Trophoblast cell (in vitro differentiated cells and primary cell): ENCODE measurements at regions not wholly inside any gene's neighbourhood (a gene's known extent, or its start where the extent isn't known, plus 50 kb on each side); places are given as distances from the start of the nearest gene placed in this dataset.

ENCODE experiments used
- DNase-seq, 2 donors: peaks; one replicate each; pipeline ENCODE4 v3.0.0-alpha.2; 2016
- H2AFZ ChIP-seq: 2 replicates; pipeline ENCODE4 v1.6.1; 2013; ENCODE audit warnings: low read length, moderate library complexity, mild to moderate bottlenecking; ENCODE audit not compliant: insufficient read depth, poor library complexity
- H2AK5ac ChIP-seq: 2 replicates; pipeline ENCODE4 v1.6.1; 2013; ENCODE audit warnings: mild to moderate bottlenecking, low read length
- H2BK120ac ChIP-seq: 2 replicates; pipeline ENCODE4 v1.6.1; 2013; ENCODE audit warnings: low read length, mild to moderate bottlenecking, moderate library complexity; ENCODE audit not compliant: insufficient read depth, poor library complexity
- H2BK12ac ChIP-seq: 2 replicates; pipeline ENCODE4 v1.6.1; 2013; ENCODE audit warnings: mild to moderate bottlenecking, low read length, moderate library complexity
- H2BK5ac ChIP-seq: 2 replicates; pipeline ENCODE4 v1.6.1; 2013; ENCODE audit warnings: low read length, low read depth, moderate library complexity, mild to moderate bottlenecking; ENCODE audit not compliant: poor library complexity
- H3K14ac ChIP-seq: 2 replicates; pipeline ENCODE4 v1.6.1; 2013; ENCODE audit warnings: mild to moderate bottlenecking, low read length
- H3K18ac ChIP-seq: 2 replicates; pipeline ENCODE4 v1.6.1; 2013; ENCODE audit warnings: mild to moderate bottlenecking, low read length
- H3K23ac ChIP-seq: 2 replicates; pipeline ENCODE4 v1.6.1; 2013; ENCODE audit warnings: low read length
- H3K27ac ChIP-seq: 2 replicates; pipeline ENCODE4 v1.5.1; 2013; ENCODE audit warnings: low read depth, mild to moderate bottlenecking, inconsistent platforms, low read length, moderate library complexity
- H3K27me3 ChIP-seq: 2 replicates; pipeline ENCODE4 v1.6.1; 2013; ENCODE audit warnings: inconsistent platforms, mild to moderate bottlenecking, low read length, moderate library complexity; ENCODE audit not compliant: insufficient read depth
- H3K36me3 ChIP-seq, 2 experiments: 1 replicate in 1 of 2; 2 replicates in 1 of 2; pipeline ENCODE4 v1.6.1; 2013; ENCODE audit warnings: low read length in 2 of 2, mild to moderate bottlenecking in 2 of 2, moderate library complexity in 1 of 2; ENCODE audit not compliant: insufficient read depth in 2 of 2, control insufficient read depth in 1 of 2
- H3K4ac ChIP-seq: 2 replicates; pipeline ENCODE4 v1.6.1; 2013; ENCODE audit warnings: low read depth, mild to moderate bottlenecking, low read length, moderate library complexity
- H3K4me1 ChIP-seq, 2 experiments: 1 replicate in 1 of 2; 2 replicates in 1 of 2; pipeline ENCODE4 v1.6.1; 2013; ENCODE audit warnings: low read length in 2 of 2, mild to moderate bottlenecking in 2 of 2, moderate library complexity in 1 of 2; ENCODE audit not compliant: insufficient read depth in 2 of 2, control insufficient read depth in 1 of 2
- H3K4me2 ChIP-seq: 2 replicates; pipeline ENCODE4 v1.6.1; 2013; ENCODE audit warnings: inconsistent platforms, mild to moderate bottlenecking, low read length, moderate library complexity
- H3K4me3 ChIP-seq: 2 replicates; pipeline ENCODE4 v1.5.1; 2013; ENCODE audit warnings: mild to moderate bottlenecking, low read depth, low read length, inconsistent platforms
- H3K79me1 ChIP-seq: one replicate; pipeline ENCODE4 v1.6.1; 2013; ENCODE audit warnings: low read length
- H3K79me2 ChIP-seq: 2 replicates; pipeline ENCODE4 v1.6.1; 2013; ENCODE audit warnings: low read length, mild to moderate bottlenecking; ENCODE audit not compliant: control insufficient read depth, insufficient read depth, poor library complexity
- H3K9ac ChIP-seq: 2 replicates; pipeline ENCODE4 v1.6.1; 2013; ENCODE audit warnings: mild to moderate bottlenecking, low read length
- H3K9me3 ChIP-seq: 2 replicates; pipeline ENCODE4 v1.6.1; 2013; ENCODE audit warnings: low read depth, mild to moderate bottlenecking, control low read depth, inconsistent platforms, low read length; ENCODE audit not compliant: insufficient read depth
- H4K12ac ChIP-seq: 2 replicates; pipeline ENCODE4 v1.6.1; 2013; ENCODE audit warnings: low read depth, mild to moderate bottlenecking, low read length, moderate library complexity
- H4K8ac ChIP-seq: 2 replicates; pipeline ENCODE4 v1.6.1; 2013; ENCODE audit warnings: low read depth, mild to moderate bottlenecking, low read length, moderate library complexity
- H4K91ac ChIP-seq: one replicate; pipeline ENCODE4 v1.6.1; 2013; ENCODE audit warnings: low read depth, mild to moderate bottlenecking, low read length, moderate library complexity
- WGBS: extraction: QIAGEN DNeasy Blood & Tissue Kit; methylation state at CpG from one replicate; pipeline ENCODE4 v1.1.7; 2013; ENCODE audit warnings: missing lambda C conversion rate; ENCODE audit not compliant: insufficient read length, insufficient coverage; ENCODE audit errors: extremely low coverage; 5-methylcytosine and 5-hydroxymethylcytosine counted together

DNA sequence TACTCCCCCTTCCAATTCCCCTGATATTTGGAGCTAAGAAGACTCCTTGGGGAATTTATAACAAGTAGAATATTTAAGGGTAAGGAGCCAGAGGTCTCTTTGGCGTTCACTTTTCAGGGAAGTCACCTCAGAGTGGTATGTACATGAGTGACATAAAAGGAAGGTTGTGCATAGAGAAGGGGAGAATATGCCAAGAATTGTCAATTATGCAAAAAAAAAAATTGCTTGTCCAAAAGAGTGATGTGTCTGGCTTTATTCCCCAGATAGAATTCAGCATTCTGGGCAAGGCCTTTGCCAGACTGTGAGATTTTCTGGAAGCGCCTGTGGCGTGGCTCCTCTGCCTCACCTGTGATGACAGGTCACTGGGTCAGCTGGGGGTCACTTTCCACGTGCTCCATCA, 170.2 kb downstream of the MIAT start:
- H3K79me1 ChIP-seq = no peaks in the 10 kb centered on the region
- H3K27me3 ChIP-seq = no peaks in the 10 kb centered on the region
- H2AK5ac ChIP-seq = no peak overlapping the region
- H3K14ac ChIP-seq = no peak overlapping the region
- H3K79me2 ChIP-seq = no peaks in the 10 kb centered on the region
- no peak overlapping the region for H3K4ac ChIP-seq
- no peak overlapping the region for H3K18ac ChIP-seq
- H3K23ac ChIP-seq = no peak overlapping the region
- no peak overlapping the region for H4K91ac ChIP-seq
- DNase-seq = no peak
- H3K9ac ChIP-seq = no peak overlapping the region
- H2BK5ac ChIP-seq = no peak overlapping the region
- no peaks in the 10 kb centered on the region for H3K36me3 ChIP-seq
- H3K9me3 ChIP-seq = no peaks in the 10 kb centered on the region
- H3K4me1 ChIP-seq = no peaks in the 10 kb centered on the region
- no peak overlapping the region for H2BK12ac ChIP-seq
- WGBS = no CpG with 5 or more reads among the region's 4 CpGs
- no peak overlapping the region for H4K12ac ChIP-seq
- no peak overlapping the region for H2AFZ ChIP-seq
- no peak overlapping the region for H4K8ac ChIP-seq
- H3K4me3 ChIP-seq = no peak overlapping the region
- no peak overlapping the region for H3K27ac ChIP-seq
- H2BK120ac ChIP-seq = no peak overlapping the region
- H3K4me2 ChIP-seq = no peak overlapping the region

DNA sequence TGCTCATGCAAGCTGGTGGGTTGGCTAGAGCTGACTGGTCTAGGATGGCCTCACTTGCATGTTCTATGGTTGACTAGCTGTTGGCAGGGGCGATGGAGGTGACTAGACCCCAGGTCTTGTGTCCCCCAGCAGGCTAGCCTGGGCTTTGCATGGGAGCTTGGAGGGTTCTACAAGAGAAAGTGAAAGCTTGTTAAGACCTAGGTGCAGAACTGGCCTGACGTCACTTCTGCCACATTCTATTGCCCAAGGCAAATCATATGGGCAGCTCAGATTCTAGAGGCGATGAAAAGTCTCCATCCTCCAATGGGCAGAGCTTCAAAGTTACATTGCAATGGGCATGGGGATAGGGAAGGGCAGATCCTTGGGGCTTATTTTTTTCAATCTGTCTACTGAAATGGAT, 170.9 kb downstream of the MIAT start:
- no CpG with 5 or more reads among the region's 3 CpGs for WGBS
- Histone ChIP-seq H4K8ac (no peak overlapping the region), H3K36me3 (no peaks in the 10 kb centered on the region), H3K18ac (no peak overlapping the region), H2AK5ac (no peak overlapping the region), H3K4me3 (no peak overlapping the region), H2BK12ac (no peak overlapping the region), H3K79me1 (no peaks in the 10 kb centered on the region), H2BK120ac (no peak overlapping the region), H3K4ac (no peak overlapping the region), H3K27me3 (no peaks in the 10 kb centered on the region), H2AFZ (no peak overlapping the region), H3K4me1 (no peaks in the 10 kb centered on the region), H3K9me3 (no peaks in the 10 kb centered on the region), H3K4me2 (no peak overlapping the region), H3K14ac (no peak overlapping the region), H3K27ac (no peak overlapping the region), H4K12ac (no peak overlapping the region), H3K79me2 (no peaks in the 10 kb centered on the region), H3K23ac (no peak overlapping the region), H4K91ac (no peak overlapping the region), H3K9ac (no peak overlapping the region), H2BK5ac (no peak overlapping the region)
- DNase-seq = no peak

DNA sequence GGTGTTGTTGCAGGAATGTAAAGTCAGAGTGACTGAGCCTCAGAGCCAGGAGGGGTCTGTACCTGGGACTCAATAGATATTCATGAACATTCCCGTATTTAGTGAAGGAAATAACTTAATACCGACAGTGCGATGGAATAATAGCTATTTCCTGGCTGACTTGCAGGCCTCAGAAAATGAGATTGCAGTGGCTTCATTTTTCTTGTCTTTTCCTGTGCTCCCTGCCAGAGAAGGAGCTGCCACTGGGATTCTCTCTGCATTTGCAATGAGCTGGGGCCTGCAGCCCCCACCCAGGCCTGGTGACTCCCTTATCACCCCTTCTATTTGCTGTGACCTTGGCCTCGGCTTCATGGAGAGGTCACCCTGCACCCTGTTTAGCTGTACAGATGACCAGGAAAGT, 173.4 kb downstream of the MIAT start:
- no peaks in the 10 kb centered on the region for H3K79me1 ChIP-seq
- no peak overlapping the region for H2BK12ac ChIP-seq

DNA sequence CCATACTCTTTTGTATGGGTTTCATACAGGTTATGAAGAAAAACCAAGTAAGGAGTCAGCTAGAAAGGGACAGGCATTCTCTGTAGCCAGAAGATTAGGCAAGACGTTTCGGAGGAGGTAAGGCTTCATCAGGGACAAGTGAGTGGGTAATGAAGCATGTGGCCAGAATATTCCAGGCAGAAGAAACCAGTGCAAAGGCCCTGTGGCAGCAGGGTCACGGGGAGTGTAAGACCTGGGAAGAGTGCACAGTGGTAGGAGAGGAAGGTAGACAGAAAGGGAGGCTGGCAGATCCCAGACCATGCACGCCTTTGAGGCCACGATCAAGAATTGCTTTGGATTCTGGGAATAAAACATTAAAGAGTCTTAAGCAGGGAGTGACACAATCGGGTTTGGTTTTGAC, 177.6 kb downstream of the MIAT start:
- WGBS = no CpG with 5 or more reads among the region's 6 CpGs
- H3K27me3 ChIP-seq = no peaks in the 10 kb centered on the region

More for the DNA sequence above, 173.4 kb downstream of the MIAT start:
- no peak overlapping the region for H3K14ac ChIP-seq
- no peak overlapping the region for H2AFZ ChIP-seq
- H3K4me3 ChIP-seq = no peak overlapping the region
- no peak overlapping the region for H3K27ac ChIP-seq
- no peak overlapping the region for H2BK5ac ChIP-seq
- DNase-seq = no peak
- H3K18ac ChIP-seq = no peak overlapping the region
- no peak overlapping the region for H2AK5ac ChIP-seq
- no peaks in the 10 kb centered on the region for H3K27me3 ChIP-seq
- H3K23ac ChIP-seq = no peak overlapping the region
- H4K91ac ChIP-seq = no peak overlapping the region
- no CpG with 5 or more reads among the region's 4 CpGs for WGBS
- no peaks in the 10 kb centered on the region for H3K79me2 ChIP-seq
- H3K9me3 ChIP-seq = no peaks in the 10 kb centered on the region
- H4K12ac ChIP-seq = no peak overlapping the region
- H3K4ac ChIP-seq = no peak overlapping the region
- no peak overlapping the region for H4K8ac ChIP-seq
- H3K36me3 ChIP-seq = no peaks in the 10 kb centered on the region
- no peak overlapping the region for H3K4me2 ChIP-seq
- H2BK120ac ChIP-seq = no peak overlapping the region
- no peaks in the 10 kb centered on the region for H3K4me1 ChIP-seq
- no peak overlapping the region for H3K9ac ChIP-seq

More for the DNA sequence above, 177.6 kb downstream of the MIAT start:
- no peak overlapping the region for H2AK5ac ChIP-seq
- no peak overlapping the region for H3K4me2 ChIP-seq
- H4K8ac ChIP-seq = no peak overlapping the region
- no peak overlapping the region for H2BK12ac ChIP-seq
- no peaks in the 10 kb centered on the region for H3K79me1 ChIP-seq
- H3K14ac ChIP-seq = no peak overlapping the region
- no peak for DNase-seq
- no peak overlapping the region for H3K18ac ChIP-seq
- H2AFZ ChIP-seq = no peak overlapping the region
- H3K36me3 ChIP-seq = no peaks in the 10 kb centered on the region
- no peak overlapping the region for H2BK120ac ChIP-seq
- H3K27ac ChIP-seq = no peak overlapping the region
- H3K23ac ChIP-seq = no peak overlapping the region
- H4K91ac ChIP-seq = no peak overlapping the region
- H3K4me1 ChIP-seq = peaks cover 0 to 3% of the 10 kb centered on the region in 2 experiments
- H3K9ac ChIP-seq = no peak overlapping the region
- H2BK5ac ChIP-seq = no peak overlapping the region
- H3K4ac ChIP-seq = no peak overlapping the region
- no peak overlapping the region for H4K12ac ChIP-seq
- no peaks in the 10 kb centered on the region for H3K79me2 ChIP-seq
- H3K4me3 ChIP-seq = no peak overlapping the region
- H3K9me3 ChIP-seq = no peaks in the 10 kb centered on the region
